ENCODE measurements at regions not wholly inside any gene's neighbourhood (a gene's known extent, or its start where the extent isn't known, plus 50 kb on each side); places are given as distances from the start of the nearest gene placed in this dataset.

GRCh38 chr3:55343486-55344357 is 143.4 kb downstream of the WNT5A start:
- no peak for DNase-seq (ENCODE audit: low read depth in 2 of 2)

GRCh38 chr3:55341502-55342031 is 145.5 kb downstream of the WNT5A start:
- no peak for DNase-seq (ENCODE audit: low read depth in 2 of 2)

GRCh38 chr3:55339819-55340218 is 147.3 kb downstream of the WNT5A start:
- no peak for DNase-seq (ENCODE audit: low read depth in 2 of 2)

GRCh38 chr3:55339390-55339789 is 147.7 kb downstream of the WNT5A start:
- no peak for DNase-seq (ENCODE audit: low read depth in 2 of 2)

GRCh38 chr3:55337641-55338180 is 149.4 kb downstream of the WNT5A start:
- DNase-seq (ENCODE audit: low read depth in 2 of 2), result no peak

GRCh38 chr3:55333923-55334322 is 153.2 kb downstream of the WNT5A start:
- DNase-seq (ENCODE audit: low read depth in 2 of 2), result no peak

- no peak for DNase-seq (ENCODE audit: low read depth in 2 of 2)
Measured at GRCh38 chr3:55333046-55333445, 154.1 kb downstream of the WNT5A start.

GRCh38 chr3:55332176-55332575 is 154.9 kb downstream of the WNT5A start:
- no peak for DNase-seq (ENCODE audit: low read depth in 2 of 2)

- no peak for DNase-seq (ENCODE audit: low read depth in 2 of 2)
Measured at GRCh38 chr3:55331524-55331923, 155.6 kb downstream of the WNT5A start.

GRCh38 chr3:55330756-55331155 is 156.3 kb downstream of the WNT5A start:
- DNase-seq (ENCODE audit: low read depth in 2 of 2), result no peak

GRCh38 chr3:55330355-55330754 is 156.8 kb downstream of the WNT5A start:
- no peak for DNase-seq (ENCODE audit: low read depth in 2 of 2)

- no peak for DNase-seq (ENCODE audit: low read depth in 2 of 2)
Measured at GRCh38 chr3:55329849-55330248, 157.3 kb downstream of the WNT5A start.

- DNase-seq (ENCODE audit: low read depth in 2 of 2), result no peak
Measured at GRCh38 chr3:55327131-55327920, 159.8 kb downstream of the WNT5A start.

- no peak for DNase-seq (ENCODE audit: low read depth in 2 of 2)
Measured at GRCh38 chr3:55322638-55323037, 164.5 kb downstream of the WNT5A start.

GRCh38 chr3:55320928-55321327 is 166.2 kb downstream of the WNT5A start:
- no peak for DNase-seq (ENCODE audit: low read depth in 2 of 2)

GRCh38 chr3:55315396-55315795 is 171.7 kb downstream of the WNT5A start:
- DNase-seq (ENCODE audit: low read depth in 2 of 2), result no peak

- DNase-seq (ENCODE audit: low read depth in 2 of 2), result no peak
Measured at GRCh38 chr3:55313666-55314065, 173.4 kb downstream of the WNT5A start.

GRCh38 chr3:55309336-55309735 is 177.8 kb downstream of the WNT5A start:
- no peak for DNase-seq (ENCODE audit: low read depth in 2 of 2)

GRCh38 chr3:55307622-55308021 is 179.5 kb downstream of the WNT5A start:
- no peak for DNase-seq (ENCODE audit: low read depth in 2 of 2)

- DNase-seq (ENCODE audit: low read depth in 2 of 2), result no peak
Measured at GRCh38 chr3:55305696-55306485, 181.2 kb downstream of the WNT5A start.

- DNase-seq (ENCODE audit: low read depth in 2 of 2), result no peak
Measured at GRCh38 chr3:55300701-55301100, 186.4 kb downstream of the WNT5A start.
